Activated CD4-positive, alpha-beta T cell treated with anti-CD3 and anti-CD28 coated beads, Interleukin-2, amount 10 ng/mL, durations not matched to agents 24 days and 14 days (primary cell): ENCODE measurements at regions not wholly inside any gene's neighbourhood (a gene's known extent, or its start where the extent isn't known, plus 50 kb on each side); places are given as distances from the start of the nearest gene placed in this dataset.

Experiments
- DNase-seq: peaks from one replicate; pipeline ENCODE4 v3.0.0; 2022
- H3K27ac Mint-ChIP-seq: one replicate; pipeline ENCODE4 v1.8.0; 2022; ENCODE audit warnings: mild to moderate bottlenecking, mixed read lengths
- H3K27me3 Mint-ChIP-seq: one replicate; pipeline ENCODE4 v1.8.0; 2022; ENCODE audit warnings: mixed read lengths
- H3K36me3 Mint-ChIP-seq: one replicate; pipeline ENCODE4 v1.8.0; 2022; ENCODE audit warnings: low read depth, mild to moderate bottlenecking, mixed read lengths
- H3K4me1 Mint-ChIP-seq: one replicate; pipeline ENCODE4 v1.8.0; 2021; ENCODE audit warnings: mixed read lengths
- H3K4me3 Mint-ChIP-seq: one replicate; pipeline ENCODE4 v1.8.0; 2022; ENCODE audit warnings: mild to moderate bottlenecking, moderate library complexity, mixed read lengths
- H3K9me3 Mint-ChIP-seq: one replicate; pipeline ENCODE4 v1.8.0; 2021; ENCODE audit warnings: mixed read lengths
- intact Hi-C: fragments of 100-400 bp; cut with micrococcal nuclease; formaldehyde crosslinking; loops from one replicate; pipeline ENCODE4 v1.15.1; 2023

- intact Hi-C loops: no loop called here
- H3K4me3 Mint-ChIP-seq: no peak overlapping the region
These were observed 1090.6 kb downstream of the GALC start for GRCh38 chr14:86902176-86902950.

GRCh38 chr14:86897704-86898513 is 1095.1 kb downstream of the GALC start:
- Mint-ChIP-seq H3K27me3 (no peaks in the 10 kb centered on the region), H3K4me3 (no peak overlapping the region), H3K36me3 (no peaks in the 10 kb centered on the region), H3K4me1 (no peaks in the 10 kb centered on the region), H3K9me3 (no peaks in the 10 kb centered on the region), H3K27ac (no peak overlapping the region)
- DNase-seq: no peak
- intact Hi-C loops: no loop called here

More at GRCh38 chr14:86902176-86902950, 1090.6 kb downstream of the GALC start:
- no peaks in the 10 kb centered on the region for H3K27me3 Mint-ChIP-seq
- no peaks in the 10 kb centered on the region for H3K36me3 Mint-ChIP-seq
- no peak for DNase-seq
- H3K27ac Mint-ChIP-seq: no peak overlapping the region
- no peaks in the 10 kb centered on the region for H3K9me3 Mint-ChIP-seq
- no peaks in the 10 kb centered on the region for H3K4me1 Mint-ChIP-seq

- Mint-ChIP-seq H3K27ac (no peak overlapping the region), H3K4me1 (no peaks in the 10 kb centered on the region), H3K9me3 (no peaks in the 10 kb centered on the region), H3K36me3 (no peaks in the 10 kb centered on the region), H3K27me3 (no peaks in the 10 kb centered on the region), H3K4me3 (no peak overlapping the region)
- intact Hi-C loops: no loop called here
- DNase-seq: no peak
These were observed 1095.8 kb downstream of the GALC start for GRCh38 chr14:86897224-86897623.

- no peak for DNase-seq
- H3K9me3 Mint-ChIP-seq: no peaks in the 10 kb centered on the region
- H3K4me1 Mint-ChIP-seq: no peaks in the 10 kb centered on the region
- H3K36me3 Mint-ChIP-seq: no peaks in the 10 kb centered on the region
- no peak overlapping the region for H3K27ac Mint-ChIP-seq
- no peaks in the 10 kb centered on the region for H3K27me3 Mint-ChIP-seq
- intact Hi-C loops: no loop called here
- no peak overlapping the region for H3K4me3 Mint-ChIP-seq
These were observed 1096.3 kb downstream of the GALC start for GRCh38 chr14:86896701-86897100.

- no peaks in the 10 kb centered on the region for H3K36me3 Mint-ChIP-seq
- H3K4me1 Mint-ChIP-seq: no peaks in the 10 kb centered on the region
- no peak for DNase-seq
- no peaks in the 10 kb centered on the region for H3K9me3 Mint-ChIP-seq
- no peak overlapping the region for H3K27ac Mint-ChIP-seq
- intact Hi-C loops: no loop called here
- no peaks in the 10 kb centered on the region for H3K27me3 Mint-ChIP-seq
- H3K4me3 Mint-ChIP-seq: no peak overlapping the region
These were observed 1100.6 kb downstream of the GALC start for GRCh38 chr14:86892152-86892956.

- Mint-ChIP-seq H3K36me3 (no peaks in the 10 kb centered on the region), H3K27me3 (no peaks in the 10 kb centered on the region), H3K27ac (no peak overlapping the region), H3K4me1 (no peaks in the 10 kb centered on the region), H3K4me3 (no peak overlapping the region), H3K9me3 (peaks cover 4% of the 10 kb centered on the region)
- intact Hi-C loops: no loop called here
- no peak for DNase-seq
These were observed 1107.7 kb downstream of the GALC start for GRCh38 chr14:86885280-86885679.

- Mint-ChIP-seq H3K27me3 (no peaks in the 10 kb centered on the region), H3K4me3 (no peak overlapping the region), H3K36me3 (no peaks in the 10 kb centered on the region), H3K27ac (no peak overlapping the region), H3K9me3 (peaks cover 4% of the 10 kb centered on the region), H3K4me1 (no peaks in the 10 kb centered on the region)
- DNase-seq: no peak
- intact Hi-C loops: no loop called here
These were observed 1108.5 kb downstream of the GALC start for GRCh38 chr14:86884498-86884897.

- H3K9me3 Mint-ChIP-seq: peaks cover 4% of the 10 kb centered on the region
- no peak overlapping the region for H3K27ac Mint-ChIP-seq
These were observed 1110.2 kb downstream of the GALC start for GRCh38 chr14:86882818-86883217.

GRCh38 chr14:86865934-86866333 is 1127.0 kb downstream of the GALC start:
- no peaks in the 10 kb centered on the region for H3K4me1 Mint-ChIP-seq
- no peak overlapping the region for H3K4me3 Mint-ChIP-seq
- H3K9me3 Mint-ChIP-seq: peaks cover 7% of the 10 kb centered on the region
- no peak overlapping the region for H3K27ac Mint-ChIP-seq
- intact Hi-C loops: no loop called here
- no peak for DNase-seq
- no peaks in the 10 kb centered on the region for H3K27me3 Mint-ChIP-seq
- no peaks in the 10 kb centered on the region for H3K36me3 Mint-ChIP-seq

More at GRCh38 chr14:86882818-86883217, 1110.2 kb downstream of the GALC start:
- no peak for DNase-seq
- Mint-ChIP-seq H3K27me3 (no peaks in the 10 kb centered on the region), H3K4me1 (no peaks in the 10 kb centered on the region), H3K4me3 (no peak overlapping the region), H3K36me3 (no peaks in the 10 kb centered on the region)
- intact Hi-C loops: no loop called here

GRCh38 chr14:86858591-86858990 is 1134.4 kb downstream of the GALC start:
- Mint-ChIP-seq H3K36me3 (no peaks in the 10 kb centered on the region), H3K27ac (no peak overlapping the region), H3K4me3 (no peak overlapping the region), H3K9me3 (no peaks in the 10 kb centered on the region), H3K4me1 (no peaks in the 10 kb centered on the region), H3K27me3 (no peaks in the 10 kb centered on the region)
- intact Hi-C loops: no loop called here
- no peak for DNase-seq

GRCh38 chr14:86858031-86858430 is 1135.0 kb downstream of the GALC start:
- intact Hi-C loops: no loop called here
- Mint-ChIP-seq H3K4me3 (no peak overlapping the region), H3K27ac (no peak overlapping the region), H3K4me1 (no peaks in the 10 kb centered on the region), H3K36me3 (no peaks in the 10 kb centered on the region), H3K27me3 (no peaks in the 10 kb centered on the region), H3K9me3 (no peaks in the 10 kb centered on the region)
- no peak for DNase-seq

- no peak for DNase-seq
- Mint-ChIP-seq H3K27me3 (no peaks in the 10 kb centered on the region), H3K4me3 (no peak overlapping the region), H3K9me3 (no peaks in the 10 kb centered on the region), H3K36me3 (no peaks in the 10 kb centered on the region), H3K27ac (no peak overlapping the region), H3K4me1 (no peaks in the 10 kb centered on the region)
- intact Hi-C loops: no loop called here
These were observed 1140.5 kb downstream of the GALC start for GRCh38 chr14:86852530-86852929.

- Mint-ChIP-seq H3K9me3 (no peaks in the 10 kb centered on the region), H3K36me3 (no peaks in the 10 kb centered on the region), H3K27ac (no peak overlapping the region), H3K27me3 (no peaks in the 10 kb centered on the region), H3K4me1 (no peaks in the 10 kb centered on the region), H3K4me3 (no peak overlapping the region)
- no peak for DNase-seq
- intact Hi-C loops: no loop called here
These were observed 1145.8 kb downstream of the GALC start for GRCh38 chr14:86847140-86847539.

- no peaks in the 10 kb centered on the region for H3K4me1 Mint-ChIP-seq
- no peaks in the 10 kb centered on the region for H3K27me3 Mint-ChIP-seq
- no peak overlapping the region for H3K4me3 Mint-ChIP-seq
- DNase-seq: no peak
- H3K36me3 Mint-ChIP-seq: no peaks in the 10 kb centered on the region
- intact Hi-C loops: no loop called here
- H3K27ac Mint-ChIP-seq: no peak overlapping the region
- peaks cover 6% of the 10 kb centered on the region for H3K9me3 Mint-ChIP-seq
These were observed 1154.6 kb downstream of the GALC start for GRCh38 chr14:86838363-86838762.
